H1 (cell line): ENCODE measurements at regions not wholly inside any gene's neighbourhood (a gene's known extent, or its start where the extent isn't known, plus 50 kb on each side); places are given as distances from the start of the nearest gene placed in this dataset.

ENCODE experiments used
- CTCF ChIA-PET: fragments of 300-600 bp; sonication (Branson Sonifier 250); formaldehyde crosslinking; loops from one replicate; lab custom pipeline; 2021; ENCODE audit not compliant: partially characterized antibody; lab: Charles Lee
- POLR2A ChIA-PET: fragments of 300-600 bp; sonication (Branson Sonifier 250); formaldehyde crosslinking; loops from one replicate; lab custom pipeline; 2021; ENCODE audit warnings: inconsistent platforms; ENCODE audit not compliant: partially characterized antibody; lab: Charles Lee
- DNase-seq, 2 experiments: peaks; one replicate each; pipeline versions ENCODE4 v3.0.0 to v3.0.0-alpha.2; 2010 to 2022; ENCODE audit warnings: low spot score in 2 of 2, low read depth in 1 of 2, mixed read lengths in 1 of 2
- FAIRE-seq: peaks from 2 replicates; lab custom pipeline; 2011; peaks lifted over from hg19 to GRCh38; lab: Jason Lieb, UNC
- H2AFZ ChIP-seq: 2 replicates; pipeline ENCODE4 v1.8.1; 2012; ENCODE audit warnings: low read length, inconsistent platforms
- H2AK5ac ChIP-seq: 2 replicates; pipeline ENCODE4 v1.6.1; 2013; ENCODE audit warnings: low read depth, low read length
- H2BK120ac ChIP-seq: replicated peaks from 2 replicates; pipeline ENCODE3; 2013; ENCODE audit warnings: low read depth, low read length, inconsistent platforms
- H2BK12ac ChIP-seq: 2 replicates; pipeline ENCODE4 v1.6.1; 2013; ENCODE audit warnings: low read depth, low read length
- H2BK15ac ChIP-seq: 2 replicates; pipeline ENCODE4 v1.6.1; 2013; ENCODE audit warnings: low read length
- H2BK20ac ChIP-seq: 2 replicates; pipeline ENCODE4 v1.6.1; 2013; ENCODE audit warnings: low read length
- H2BK5ac ChIP-seq: 2 replicates; pipeline ENCODE4 v1.6.1; 2013; ENCODE audit warnings: low read depth, low read length
- H3K14ac ChIP-seq: 2 replicates; pipeline ENCODE4 v1.6.1; 2013; ENCODE audit warnings: inconsistent platforms; ENCODE audit not compliant: insufficient read length
- H3K18ac ChIP-seq: 2 replicates; pipeline ENCODE4 v1.6.1; 2013; ENCODE audit warnings: low read length; ENCODE audit errors: extremely low read depth
- H3K23ac ChIP-seq: 2 replicates; pipeline ENCODE4 v1.6.1; 2013; ENCODE audit warnings: inconsistent platforms; ENCODE audit not compliant: insufficient read length
- H3K23me2 ChIP-seq: 2 replicates; pipeline ENCODE4 v1.6.1; 2013; ENCODE audit warnings: low read depth, low read length
- H3K27ac ChIP-seq: 2 replicates; pipeline ENCODE4 v1.6.1; 2011; ENCODE audit warnings: low read depth, low read length, inconsistent platforms
- H3K27me3 ChIP-seq, 4 experiments: replicated peaks in 1 of 4; 1 replicate in 1 of 4; 2 replicates in 3 of 4; pipeline versions ENCODE4 v1.6.1 to v1.8.1; 2011 to 2013; ENCODE audit warnings: low read length in 3 of 4, mild to moderate bottlenecking in 3 of 4, inconsistent platforms in 2 of 4, mixed read lengths in 2 of 4, moderate library complexity in 1 of 4; ENCODE audit not compliant: control insufficient read depth in 3 of 4, insufficient read depth in 3 of 4; ENCODE audit errors: extremely low read depth in 1 of 4
- H3K36me3 ChIP-seq, 4 experiments: 2 replicates each; pipeline versions ENCODE4 v1.6.1 to v1.8.1; 2011 to 2013; ENCODE audit warnings: mild to moderate bottlenecking in 4 of 4, low read length in 3 of 4, moderate library complexity in 2 of 4, control low read depth in 1 of 4, inconsistent platforms in 1 of 4; ENCODE audit not compliant: insufficient read depth in 4 of 4, control insufficient read depth in 2 of 4
- H3K4ac ChIP-seq: replicated peaks from 2 replicates; pipeline ENCODE3; 2013; ENCODE audit warnings: low read length, low read depth, mixed read lengths, inconsistent platforms; ENCODE audit not compliant: insufficient read length
- H3K4me1 ChIP-seq, 4 experiments: replicated peaks in 1 of 4; 1 replicate in 1 of 4; 2 replicates in 3 of 4; pipeline versions ENCODE4 v1.6.1 to v1.8.1; 2011 to 2013; ENCODE audit warnings: low read length in 3 of 4, inconsistent platforms in 2 of 4, mixed read lengths in 1 of 4; ENCODE audit not compliant: insufficient read depth in 4 of 4, control insufficient read depth in 3 of 4
- H3K4me2 ChIP-seq, 2 experiments: 2 replicates each; pipeline versions ENCODE4 v1.6.1 to v1.8.1; 2011 to 2013; ENCODE audit warnings: low read depth in 2 of 2, low read length in 2 of 2, control low read depth in 1 of 2, inconsistent platforms in 1 of 2, mild to moderate bottlenecking in 1 of 2; ENCODE audit not compliant: insufficient read depth in 1 of 2
- H3K4me3 ChIP-seq, 4 experiments: fragments of 200-600, 300-600 bp in 1 of 4; sonication (generic), shearing (Covaris generic), sonication (Bioruptor Twin) in 1 of 4; 2 replicates each; pipeline versions ENCODE4 v1.5.1 to v1.8.1; 2011 to 2016; ENCODE audit warnings: low read length in 4 of 4, low read depth in 3 of 4, control low read depth in 2 of 4, inconsistent platforms in 2 of 4, mild to moderate bottlenecking in 2 of 4, mixed read lengths in 1 of 4, moderate library complexity in 1 of 4; ENCODE audit not compliant: insufficient read depth in 2 of 4; ENCODE audit errors: extremely low read depth in 1 of 4
- H3K56ac ChIP-seq: replicated peaks from 2 replicates; pipeline ENCODE3; 2013; ENCODE audit warnings: low read depth, mild to moderate bottlenecking, mixed read lengths, low read length, inconsistent platforms; ENCODE audit not compliant: insufficient read length
- H3K79me1 ChIP-seq: 2 replicates; pipeline ENCODE4 v1.6.1; 2013; ENCODE audit warnings: low read depth, low read length, control low read depth
- H3K79me2 ChIP-seq, 2 experiments: 2 replicates each; pipeline versions ENCODE4 v1.6.1 to v1.8.1; 2012 to 2013; ENCODE audit warnings: low read length in 2 of 2, mild to moderate bottlenecking in 2 of 2, inconsistent platforms in 1 of 2; ENCODE audit not compliant: insufficient read depth in 2 of 2, control insufficient read depth in 1 of 2
- H3K9ac ChIP-seq, 4 experiments: replicated peaks in 1 of 4; 1 replicate in 1 of 4; 2 replicates in 3 of 4; pipeline versions ENCODE4 v1.6.1 to v1.8.1; 2011 to 2013; ENCODE audit warnings: low read depth in 3 of 4, low read length in 3 of 4, control low read depth in 2 of 4, mild to moderate bottlenecking in 2 of 4, moderate library complexity in 2 of 4, inconsistent platforms in 1 of 4; ENCODE audit errors: extremely low read depth in 1 of 4
- H3K9me3 ChIP-seq, 2 experiments: 2 replicates each; pipeline versions ENCODE4 v1.6.1 to v1.8.1; 2012 to 2013; ENCODE audit warnings: mild to moderate bottlenecking in 2 of 2, moderate library complexity in 2 of 2, control low read depth in 1 of 2, inconsistent platforms in 1 of 2, low read depth in 1 of 2, low read length in 1 of 2, mixed read lengths in 1 of 2; ENCODE audit not compliant: insufficient read depth in 2 of 2
- H4K20me1 ChIP-seq, 2 experiments: replicated peaks in 1 of 2; 2 replicates each; pipeline versions ENCODE3 to v1.8.1; 2011 to 2013; ENCODE audit warnings: inconsistent platforms in 2 of 2, low read length in 2 of 2, mild to moderate bottlenecking in 1 of 2; ENCODE audit not compliant: insufficient read depth in 2 of 2, control insufficient read depth in 1 of 2
- H4K5ac ChIP-seq: 2 replicates; pipeline ENCODE4 v1.6.1; 2013; ENCODE audit warnings: low read length, low read depth, mixed read lengths, inconsistent platforms; ENCODE audit not compliant: insufficient read length
- H4K8ac ChIP-seq: 2 replicates; pipeline ENCODE4 v1.8.0; 2013; ENCODE audit warnings: mild to moderate bottlenecking, moderate library complexity, low read length, inconsistent platforms; ENCODE audit not compliant: insufficient read depth; ENCODE audit errors: extremely low read depth
- H4K91ac ChIP-seq: replicated peaks from 2 replicates; pipeline ENCODE3; 2013; ENCODE audit warnings: low read length, mixed read lengths, inconsistent platforms; ENCODE audit not compliant: insufficient read length
- BACH1 ChIP-seq: IDR thresholded peaks from 2 replicates; pipeline ENCODE4 v1.6.1; 2012; ENCODE audit warnings: low read length, improper control_type of control experiment
- CBX8 ChIP-seq: fragments of 300-800, 300-1000 bp; sonication (generic); IDR thresholded peaks from 2 replicates; pipeline ENCODE4 v1.7.1; 2016; ENCODE audit warnings: low read depth, low read length, borderline replicate concordance
- CTCF ChIP-seq, 3 experiments: IDR thresholded peaks; 1 replicate in 2 of 3; 2 replicates in 1 of 3; pipeline versions ENCODE4 v1.5.1 to v1.6.1; 2011; ENCODE audit warnings: low read length in 3 of 3, mild to moderate bottlenecking in 3 of 3, inconsistent platforms in 2 of 3, low read depth in 1 of 3, moderate library complexity in 1 of 3; ENCODE audit not compliant: insufficient read depth in 1 of 3; ENCODE audit errors: control extremely low read depth in 1 of 3
- E2F6 ChIP-seq: IDR thresholded peaks from 2 replicates; pipeline ENCODE4 v1.6.1; 2012; ENCODE audit warnings: inconsistent platforms
- EGR1 ChIP-seq: IDR thresholded peaks from 2 replicates; pipeline ENCODE4 v1.6.1; 2011; ENCODE audit warnings: low read depth, low read length, borderline replicate concordance
- HDAC6 ChIP-seq: IDR thresholded peaks from one replicate; pipeline ENCODE4 v1.7.1; 2012; ENCODE audit warnings: low read depth, mild to moderate bottlenecking, inconsistent platforms, low read length, moderate library complexity
- POLR2A ChIP-seq, 2 experiments: IDR thresholded peaks; 1 replicate in 1 of 2; 2 replicates in 1 of 2; pipeline ENCODE4 v1.6.1; 2011; ENCODE audit warnings: low read depth in 2 of 2, low read length in 2 of 2, mild to moderate bottlenecking in 2 of 2; ENCODE audit errors: control extremely low read depth in 1 of 2
- RBBP5 ChIP-seq: IDR thresholded peaks from 2 replicates; pipeline ENCODE4 v1.7.1; 2012; ENCODE audit warnings: low read depth, mild to moderate bottlenecking, inconsistent platforms, low read length, moderate library complexity, borderline replicate concordance
- RFX5 ChIP-seq: IDR thresholded peaks from 2 replicates; pipeline ENCODE4 v1.6.1; 2011; ENCODE audit warnings: low read depth, low read length, improper control_type of control experiment, borderline replicate concordance
- SP4 ChIP-seq: IDR thresholded peaks from 2 replicates; pipeline ENCODE4 v1.6.1; 2012; ENCODE audit warnings: low read length, inconsistent platforms
- WGBS, 2 experiments: shearing (Covaris generic) in 1 of 2; methylation state at CpG; one replicate each; pipeline versions ENCODE4 v1.1.6 to v1.1.7; 2013 to 2015; ENCODE audit warnings: low lambda C conversion rate in 2 of 2, mixed read lengths in 2 of 2, inconsistent platforms in 1 of 2, low coverage in 1 of 2, missing lambda C conversion rate in 1 of 2; ENCODE audit not compliant: insufficient replicate concordance in 2 of 2, insufficient coverage in 1 of 2, insufficient read length in 1 of 2; ENCODE audit errors: extremely low coverage in 1 of 2, missing lambda C conversion rate in 1 of 2; 5-methylcytosine and 5-hydroxymethylcytosine counted together

- Histone ChIP-seq H3K36me3 (no peaks in the 10 kb centered on the region; a peak in 2 of 8 replicates), H3K23me2 (no peaks in the 10 kb centered on the region), H3K27me3 (no peaks in the 10 kb centered on the region), H3K14ac (no peak overlapping the region), H3K79me2 (no peaks in the 10 kb centered on the region), H3K4me1 (peaks cover 0 to 10% (median 3%) of the 10 kb centered on the region in 4 experiments; a peak in 2 of 7 replicates), H4K91ac (no peak overlapping the region), H3K56ac (no peak overlapping the region), H3K9ac (no peak overlapping the region), H3K18ac (no peak overlapping the region), H2BK12ac (no peak overlapping the region), H4K8ac (no peak overlapping the region), H2BK120ac (no peak overlapping the region), H2BK5ac (no peak overlapping the region), H3K27ac (no peak overlapping the region), H2BK20ac (no peak overlapping the region), H3K9me3 (peaks cover 0 to 7% of the 10 kb centered on the region in 2 experiments; a peak in 2 of 4 replicates), H2BK15ac (no peak overlapping the region), H4K5ac (no peak overlapping the region), H4K20me1 (no peaks in the 10 kb centered on the region), H3K4me2 (no peak overlapping the region), H2AK5ac (no peak overlapping the region), H3K79me1 (no peaks in the 10 kb centered on the region), H3K4ac (no peak overlapping the region), H2AFZ (no peak overlapping the region), H3K23ac (no peak overlapping the region), H3K4me3 (no peak overlapping the region)
- TF ChIP-seq BACH1, result no peak
- no peak for TF ChIP-seq E2F6
- TF ChIP-seq POLR2A (IDR thresholded peaks at IDR 0.05; ENCODE audit: control extremely low read depth in 1 of 2, low read depth in 2 of 2, low read length in 2 of 2), result no peak
- TF ChIP-seq RBBP5, result no peak
- no peak for TF ChIP-seq RFX5
- no peak for TF ChIP-seq CTCF (IDR thresholded peaks at IDR 0.05; ENCODE audit: control extremely low read depth in 1 of 3, insufficient read depth in 1 of 3, low read depth in 1 of 3, low read length in 3 of 3)
- TF ChIP-seq CBX8, result no peak
- TF ChIP-seq EGR1, result no peak
- TF ChIP-seq HDAC6, result no peak
- TF ChIP-seq SP4, result no peak
- WGBS, 2 experiments, result 97% methylated on average over 2 of the region's 2 CpGs; no CpG with 5 or more reads in 1 of the 2 experiments
- ChIA-PET CTCF (no interaction called here), POLR2A (no interaction called here)
- DNase-seq, result no peak
- FAIRE-seq, result no peak
Observed at GRCh38 chr4:131347816-131348215, 1801.3 kb upstream of the PCDH10 start.
